Upper lobe of left lung (tissue), 6 donors: ENCODE measurements at regions not wholly inside any gene's neighbourhood (a gene's known extent, or its start where the extent isn't known, plus 50 kb on each side); places are given as distances from the start of the nearest gene placed in this dataset.

ENCODE experiments used
- ATAC-seq, 2 donors: fragments of 200-7000 bp; cut with Tn5 transposase; one replicate each; pipeline ENCODE4 v1.9.1; 2022; ENCODE audit warnings: mild to moderate bottlenecking in 2 of 2, moderate library complexity in 2 of 2; ENCODE audit not compliant: low FRiP score in 2 of 2
- DNase-seq, 2 donors: peaks; one replicate each; pipeline ENCODE4 v3.0.0-alpha.2; 2019 to 2020
- H3K27ac ChIP-seq, 4 donors: fragments of 200-600 bp; sonication (generic); one replicate each; pipeline ENCODE4 v1.5.1; 2016 to 2019
- H3K27me3 ChIP-seq, 4 donors: fragments of 200-600 bp; sonication (generic); one replicate each; pipeline ENCODE4 v1.5.1; 2017 to 2019
- H3K36me3 ChIP-seq, 4 donors: fragments of 200-600 bp; sonication (generic); one replicate each; pipeline ENCODE4 v1.5.1; 2016 to 2019
- H3K4me1 ChIP-seq, 4 donors: fragments of 200-600 bp; sonication (generic); one replicate each; pipeline ENCODE4 v1.5.1; 2018 to 2019
- H3K4me3 ChIP-seq, 4 donors: fragments of 200-600 bp; sonication (generic); one replicate each; pipeline ENCODE4 v1.5.1; 2017 to 2019; ENCODE audit warnings: mild to moderate bottlenecking in 2 of 4, moderate library complexity in 1 of 4
- H3K9me3 ChIP-seq, 4 donors: fragments of 200-600 bp; sonication (generic); one replicate each; pipeline ENCODE4 v1.5.1; 2018 to 2019
- EP300 ChIP-seq, 4 donors: sonication (generic); formaldehyde crosslinking; IDR thresholded peaks; one replicate each; pipeline ENCODE4 v1.5.1; 2017; ENCODE audit warnings: antibody characterized with exemption in 4 of 4, control low read depth in 2 of 4
- POLR2A ChIP-seq, 4 donors: fragments of 450-650 bp; IDR thresholded peaks; one replicate each; pipeline ENCODE4 v1.5.1; 2016 to 2017; ENCODE audit warnings: antibody characterized with exemption in 4 of 4, mild to moderate bottlenecking in 2 of 4
- POLR2AphosphoS5 ChIP-seq, 2 donors: sonication (generic); formaldehyde crosslinking; IDR thresholded peaks; one replicate each; pipeline ENCODE4 v1.5.1; 2017; ENCODE audit warnings: antibody characterized with exemption in 2 of 2
- WGBS, 2 donors: methylation state at CpG; one replicate each; pipeline ENCODE4 v1.1.5; 2017 to 2018; 5-methylcytosine and 5-hydroxymethylcytosine counted together
- TF ChIP-seq, protein P1 (sequence below), 6 experiments: fragments of 450-650 bp in 4 of 6; fragments of 200-600 bp in 2 of 6; sonication (generic) in 2 of 6; IDR thresholded peaks; one replicate each; pipeline ENCODE4 v1.5.1; 2016 to 2019; ENCODE audit warnings: antibody characterized with exemption in 6 of 6
- donor health status: DM: no; HTN: no; CAD: no; lungs with moderate emphysema.
- donor health status: DM: no; HTN: yes; CAD: no; lungs with severe emphysema.

- no peaks in the 10 kb centered on the region for H3K36me3 ChIP-seq
- no peak overlapping the region for H3K27ac ChIP-seq
- peaks cover 4 to 14% (median 7%) of the 10 kb centered on the region in 4 donors for H3K4me1 ChIP-seq
- TF ChIP-seq EP300 (IDR thresholded peaks at IDR 0.05): no peak
- TF ChIP-seq, protein P1, sequence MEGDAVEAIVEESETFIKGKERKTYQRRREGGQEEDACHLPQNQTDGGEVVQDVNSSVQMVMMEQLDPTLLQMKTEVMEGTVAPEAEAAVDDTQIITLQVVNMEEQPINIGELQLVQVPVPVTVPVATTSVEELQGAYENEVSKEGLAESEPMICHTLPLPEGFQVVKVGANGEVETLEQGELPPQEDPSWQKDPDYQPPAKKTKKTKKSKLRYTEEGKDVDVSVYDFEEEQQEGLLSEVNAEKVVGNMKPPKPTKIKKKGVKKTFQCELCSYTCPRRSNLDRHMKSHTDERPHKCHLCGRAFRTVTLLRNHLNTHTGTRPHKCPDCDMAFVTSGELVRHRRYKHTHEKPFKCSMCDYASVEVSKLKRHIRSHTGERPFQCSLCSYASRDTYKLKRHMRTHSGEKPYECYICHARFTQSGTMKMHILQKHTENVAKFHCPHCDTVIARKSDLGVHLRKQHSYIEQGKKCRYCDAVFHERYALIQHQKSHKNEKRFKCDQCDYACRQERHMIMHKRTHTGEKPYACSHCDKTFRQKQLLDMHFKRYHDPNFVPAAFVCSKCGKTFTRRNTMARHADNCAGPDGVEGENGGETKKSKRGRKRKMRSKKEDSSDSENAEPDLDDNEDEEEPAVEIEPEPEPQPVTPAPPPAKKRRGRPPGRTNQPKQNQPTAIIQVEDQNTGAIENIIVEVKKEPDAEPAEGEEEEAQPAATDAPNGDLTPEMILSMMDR (IDR thresholded peaks at IDR 0.05): peak; percentile 69 to 86 (median 76)
- WGBS, 2 donors: 23 to 24% methylated on average over 6 of the region's 6 CpGs
- H3K27me3 ChIP-seq: no peaks in the 10 kb centered on the region
- H3K4me3 ChIP-seq: no peak overlapping the region
- ATAC-seq: peak in 1 of 2 donors; percentile 73
- H3K9me3 ChIP-seq: no peaks in the 10 kb centered on the region
- no peak for DNase-seq
These were observed 350.0 kb downstream of the CRPPA start for GRCh38 chr7:16071246-16071857.

GRCh38 chr7:16070806-16071205, 350.5 kb downstream of the CRPPA start:
- Histone ChIP-seq H3K4me3 (no peak overlapping the region), H3K9me3 (no peaks in the 10 kb centered on the region), H3K27me3 (no peaks in the 10 kb centered on the region), H3K27ac (no peak overlapping the region), H3K36me3 (no peaks in the 10 kb centered on the region), H3K4me1 (peaks cover 4 to 16% (median 9%) of the 10 kb centered on the region in 4 donors)
- no peak for ATAC-seq
- TF ChIP-seq POLR2A (IDR thresholded peaks at IDR 0.05): no peak
- TF ChIP-seq POLR2AphosphoS5 (IDR thresholded peaks at IDR 0.05): no peak
- TF ChIP-seq EP300 (IDR thresholded peaks at IDR 0.05): no peak
- TF ChIP-seq, protein P1 (IDR thresholded peaks at IDR 0.05): no peak
- DNase-seq: no peak
- WGBS, 2 donors: 85 to 86% methylated on average over 3 of the region's 3 CpGs

GRCh38 chr7:16069998-16070397, 351.3 kb downstream of the CRPPA start:
- Histone ChIP-seq H3K4me3 (no peak overlapping the region), H3K27ac (no peak overlapping the region), H3K36me3 (no peaks in the 10 kb centered on the region), H3K27me3 (no peaks in the 10 kb centered on the region), H3K9me3 (no peaks in the 10 kb centered on the region), H3K4me1 (peaks cover 4 to 16% (median 9%) of the 10 kb centered on the region in 4 donors)
- TF ChIP-seq, protein P1 (IDR thresholded peaks at IDR 0.05): no peak
- no peak for TF ChIP-seq POLR2AphosphoS5 (IDR thresholded peaks at IDR 0.05)
- no peak for TF ChIP-seq POLR2A (IDR thresholded peaks at IDR 0.05)
- no peak for TF ChIP-seq EP300 (IDR thresholded peaks at IDR 0.05)
- DNase-seq: no peak
- ATAC-seq: no peak
- WGBS, 2 donors: 73 to 76% methylated on average over 5 of the region's 5 CpGs

DNA sequence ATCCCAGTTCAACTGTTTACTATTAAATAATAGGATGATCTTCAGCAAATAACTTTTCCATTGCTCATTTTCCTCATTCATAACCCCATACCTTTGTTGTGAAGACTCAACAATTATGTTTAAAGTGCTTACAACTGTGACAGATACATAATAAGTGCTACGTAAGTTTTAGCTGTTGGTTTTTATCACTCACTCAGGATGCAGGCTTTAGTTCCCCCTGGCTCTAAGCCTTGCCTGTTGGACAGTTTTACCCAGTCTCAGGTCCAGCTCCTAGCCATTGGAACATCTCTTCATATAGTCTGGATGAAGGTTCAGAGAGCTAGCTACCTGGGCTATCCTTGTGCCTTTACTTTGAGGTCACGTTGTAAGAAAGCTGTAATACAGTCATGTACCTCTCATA, 353.2 kb downstream of the CRPPA start:
- no peak for DNase-seq
- no peak for TF ChIP-seq POLR2A (IDR thresholded peaks at IDR 0.05)
- TF ChIP-seq EP300 (IDR thresholded peaks at IDR 0.05): no peak
- TF ChIP-seq, protein P1 (IDR thresholded peaks at IDR 0.05): no peak
- TF ChIP-seq POLR2AphosphoS5 (IDR thresholded peaks at IDR 0.05): no peak
- WGBS, 2 donors: 80% methylated on average over 2 of the region's 2 CpGs
- peak in 1 of 2 donors; percentile 20 for ATAC-seq
- H3K4me1 ChIP-seq: peaks cover 6 to 20% (median 10%) of the 10 kb centered on the region in 4 donors
- H3K27ac ChIP-seq: peak overlapping the region in 1 of 4 donors; percentile 52
- no peaks in the 10 kb centered on the region for H3K9me3 ChIP-seq
- no peaks in the 10 kb centered on the region for H3K27me3 ChIP-seq
- H3K36me3 ChIP-seq: no peaks in the 10 kb centered on the region
- H3K4me3 ChIP-seq: no peak overlapping the region

DNA sequence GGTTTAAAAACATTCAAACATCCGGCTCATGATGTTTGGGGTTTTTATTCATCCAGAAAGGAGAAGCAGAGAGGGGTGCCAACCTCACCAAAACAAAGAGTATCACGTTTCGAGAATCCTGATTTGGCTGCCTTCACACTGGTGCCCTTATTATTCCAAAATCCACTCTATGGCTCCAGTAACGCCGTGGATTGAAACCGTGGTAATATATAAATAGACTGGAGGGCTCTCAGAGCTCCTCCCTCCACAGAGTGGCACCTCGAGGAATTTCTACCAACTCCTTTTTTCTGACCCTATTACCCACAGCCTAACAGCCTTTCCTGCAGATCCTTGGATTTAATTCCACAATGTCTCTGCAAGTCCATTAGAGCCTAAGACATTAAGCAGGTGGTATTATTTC, 353.6 kb downstream of the CRPPA start:
- H3K4me1 ChIP-seq: peaks cover 11 to 24% (median 15%) of the 10 kb centered on the region in 4 donors
- H3K27ac ChIP-seq: peak overlapping the region in 2 of 4 donors; percentile 52 to 55

More for the DNA sequence above, 353.6 kb downstream of the CRPPA start:
- Histone ChIP-seq H3K4me3 (no peak overlapping the region), H3K36me3 (no peaks in the 10 kb centered on the region), H3K27me3 (no peaks in the 10 kb centered on the region), H3K9me3 (no peaks in the 10 kb centered on the region)
- no peak for DNase-seq
- no peak for ATAC-seq
- 30 to 50% methylated on average over 7 of the region's 7 CpGs for WGBS, 2 donors
- no peak for TF ChIP-seq POLR2AphosphoS5 (IDR thresholded peaks at IDR 0.05)
- TF ChIP-seq EP300 (IDR thresholded peaks at IDR 0.05): no peak
- TF ChIP-seq, protein P1 (IDR thresholded peaks at IDR 0.05): no peak
- no peak for TF ChIP-seq POLR2A (IDR thresholded peaks at IDR 0.05)
